GM12865 (cell line): ENCODE measurements at regions not wholly inside any gene's neighbourhood (a gene's known extent, or its start where the extent isn't known, plus 50 kb on each side); places are given as distances from the start of the nearest gene placed in this dataset.

Experiments used
- DNase-seq: peaks from one replicate; pipeline ENCODE4 v3.0.0; 2010; ENCODE audit warnings: low read depth
- H3K4me3 ChIP-seq: 2 replicates; pipeline ENCODE4 v1.5.1; 2011; ENCODE audit warnings: mild to moderate bottlenecking, low read depth, low read length, control low read depth
- CTCF ChIP-seq: IDR thresholded peaks from 2 replicates; pipeline ENCODE4 v1.5.1; 2011; ENCODE audit warnings: low read length, control low read depth, low read depth, inconsistent platforms; ENCODE audit not compliant: insufficient read depth; ENCODE audit errors: missing control alignments

GRCh38 chr18:75659535-75660023 lies 232.1 kb upstream of the SMIM21 start:
- no peak for DNase-seq
- H3K4me3 ChIP-seq, result no peak overlapping the region
- no peak for TF ChIP-seq CTCF

- DNase-seq, result no peak
- TF ChIP-seq CTCF, result no peak
- no peak overlapping the region for H3K4me3 ChIP-seq
Observed at GRCh38 chr18:75658330-75658729, 230.8 kb upstream of the SMIM21 start.

- no peak overlapping the region for H3K4me3 ChIP-seq
- TF ChIP-seq CTCF, result no peak
- DNase-seq, result no peak
Observed at GRCh38 chr18:75656563-75657247, 229.2 kb upstream of the SMIM21 start.

DNA sequence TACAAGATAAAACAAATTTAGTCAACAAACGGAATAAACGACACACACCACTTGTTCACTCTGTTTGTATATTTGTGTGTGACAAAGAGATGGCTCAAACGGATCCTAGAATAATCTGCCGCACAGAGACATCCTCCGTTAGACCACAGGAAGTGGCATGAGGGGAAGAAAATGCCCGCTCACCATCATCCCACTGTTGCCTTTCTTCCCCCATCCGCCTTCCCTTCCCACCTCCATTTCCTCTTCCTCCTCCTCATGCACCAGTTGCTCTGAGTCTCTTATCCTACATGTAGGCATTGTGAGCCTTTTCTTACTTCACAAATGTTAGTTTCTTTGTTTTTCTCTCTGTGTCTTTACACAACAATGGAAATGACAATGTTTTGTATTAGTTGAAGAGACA lies 228.5 kb upstream of the SMIM21 start:
- DNase-seq, result no peak
- H3K4me3 ChIP-seq, result no peak overlapping the region
- no peak for TF ChIP-seq CTCF

- DNase-seq, result no peak
- no peak for TF ChIP-seq CTCF
- no peak overlapping the region for H3K4me3 ChIP-seq
Observed at GRCh38 chr18:75654851-75655751, 227.6 kb upstream of the SMIM21 start.

DNA sequence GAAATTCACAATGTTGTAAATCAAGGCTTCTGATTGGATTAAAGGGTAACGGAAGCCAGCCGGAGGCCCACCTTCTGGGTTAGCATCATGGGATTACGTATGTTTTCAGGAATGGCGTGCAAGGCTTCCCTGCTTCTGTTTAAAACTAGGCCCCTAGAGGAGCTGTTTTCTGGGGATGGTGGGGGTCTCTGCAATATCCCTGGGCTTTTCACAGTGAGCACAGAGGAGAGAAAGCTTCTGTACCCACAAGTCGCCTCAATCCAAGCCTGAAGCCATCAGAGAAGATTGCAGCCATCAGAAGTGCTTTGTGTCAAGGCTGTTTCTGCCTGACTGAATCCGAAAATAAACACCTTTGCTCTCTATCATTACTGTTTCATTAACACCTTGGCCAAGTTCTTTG lies 226.9 kb upstream of the SMIM21 start:
- no peak for DNase-seq
- TF ChIP-seq CTCF, result no peak
- H3K4me3 ChIP-seq, result no peak overlapping the region
